Esophagus muscularis mucosa (tissue), 4 donors: ENCODE measurements at regions not wholly inside any gene's neighbourhood (a gene's known extent, or its start where the extent isn't known, plus 50 kb on each side); places are given as distances from the start of the nearest gene placed in this dataset.

Source experiments
- DNase-seq: peaks from one replicate; pipeline ENCODE4 v3.0.0-alpha.2; 2017; ENCODE audit errors: extremely low spot score
- H3K27ac ChIP-seq, 4 donors: fragments of 200-600 bp; sonication (generic); replicated peaks in 1 of 4; 1 replicate in 3 of 4; 2 replicates in 1 of 4; pipeline ENCODE4 v1.5.1; 2016 to 2019; ENCODE audit warnings: mild to moderate bottlenecking in 1 of 4
- H3K27me3 ChIP-seq, 4 donors: fragments of 200-600 bp; sonication (generic); one replicate each; pipeline versions ENCODE4 v1.5.1 to v1.6.0; 2016 to 2019
- H3K36me3 ChIP-seq, 4 donors: fragments of 200-600 bp; sonication (generic); one replicate each; pipeline ENCODE4 v1.5.1; 2016 to 2019
- H3K4me1 ChIP-seq, 4 donors: fragments of 200-600 bp; sonication (generic); one replicate each; pipeline ENCODE4 v1.5.1; 2016 to 2019
- H3K4me3 ChIP-seq, 4 donors: fragments of 200-600 bp; sonication (generic); 1 replicate in 2 of 4; 2 replicates in 2 of 4; pipeline ENCODE4 v1.5.1; 2016 to 2019; ENCODE audit warnings: mild to moderate bottlenecking in 4 of 4, moderate library complexity in 1 of 4
- H3K9me3 ChIP-seq, 4 donors: fragments of 200-600 bp; sonication (generic); 1 replicate in 3 of 4; 2 replicates in 1 of 4; pipeline ENCODE4 v1.5.1; 2016 to 2019
- CTCF ChIP-seq, 3 experiments: fragments of 200-600 bp in 2 of 3; fragments of 450-650 bp in 1 of 3; sonication (generic) in 2 of 3; IDR thresholded peaks; one replicate each; pipeline ENCODE4 v1.5.1; 2017 to 2019; ENCODE audit warnings: antibody characterized with exemption in 3 of 3, mild to moderate bottlenecking in 2 of 3, moderate library complexity in 1 of 3
- EP300 ChIP-seq: sonication (generic); formaldehyde crosslinking; IDR thresholded peaks from one replicate; pipeline ENCODE4 v1.6.1; 2017; ENCODE audit warnings: antibody characterized with exemption
- POLR2A ChIP-seq: fragments of 450-650 bp; IDR thresholded peaks from one replicate; pipeline ENCODE4 v1.6.1; 2017; ENCODE audit warnings: antibody characterized with exemption, moderate library complexity, mild to moderate bottlenecking, low read depth
- POLR2AphosphoS5 ChIP-seq, 2 donors: sonication (generic); formaldehyde crosslinking; IDR thresholded peaks; one replicate each; pipeline ENCODE4 v1.6.1; 2017; ENCODE audit warnings: antibody characterized with exemption in 2 of 2
- WGBS: methylation state at CpG from one replicate; pipeline ENCODE4 v1.1.5; 2018; 5-methylcytosine and 5-hydroxymethylcytosine counted together
- intact Hi-C: fragments of 100-400 bp; cut with DNase I; formaldehyde crosslinking; loops from one replicate; pipeline ENCODE4 v1.15.1; 2023

- WGBS = 25% methylated on average over 6 of the region's 6 CpGs
- intact Hi-C loops = no loop called here
- H3K27ac ChIP-seq = peak overlapping the region; percentile 28 to 60 (median 45)
Observed at GRCh38 chr7:19920166-19920565, 146.7 kb upstream of the TMEM196 start.

GRCh38 chr7:19919261-19920095 lies 146.1 kb upstream of the TMEM196 start:
- H3K4me1 ChIP-seq = peaks cover 0 to 30% (median 23%) of the 10 kb centered on the region in 4 donors
- DNase-seq = no peak

More at GRCh38 chr7:19920166-19920565, 146.7 kb upstream of the TMEM196 start:
- Histone ChIP-seq H3K4me3 (no peak overlapping the region), H3K27me3 (no peaks in the 10 kb centered on the region), H3K9me3 (no peaks in the 10 kb centered on the region), H3K36me3 (no peaks in the 10 kb centered on the region), H3K4me1 (peaks cover 0 to 30% (median 23%) of the 10 kb centered on the region in 4 donors)
- TF ChIP-seq EP300 (no peak), POLR2AphosphoS5 (IDR thresholded peaks at IDR 0.05) (no peak)
- DNase-seq = no peak

GRCh38 chr7:19916046-19916445 lies 142.6 kb upstream of the TMEM196 start:
- WGBS = 84% methylated on average over 1 of the region's 1 CpG
- Histone ChIP-seq H3K9me3 (no peaks in the 10 kb centered on the region), H3K27me3 (no peaks in the 10 kb centered on the region), H3K4me1 (peaks cover 0 to 30% (median 23%) of the 10 kb centered on the region in 4 donors), H3K36me3 (no peaks in the 10 kb centered on the region), H3K27ac (no peak overlapping the region), H3K4me3 (no peak overlapping the region)
- TF ChIP-seq POLR2A = no peak
- no peak for TF ChIP-seq POLR2AphosphoS5 (IDR thresholded peaks at IDR 0.05)
- no peak for TF ChIP-seq CTCF (IDR thresholded peaks at IDR 0.05)
- TF ChIP-seq EP300 = no peak
- no peak for DNase-seq
- intact Hi-C loops = no loop called here

More at GRCh38 chr7:19919261-19920095, 146.1 kb upstream of the TMEM196 start:
- intact Hi-C loops = no loop called here
- Histone ChIP-seq H3K4me3 (no peak overlapping the region), H3K27me3 (no peaks in the 10 kb centered on the region), H3K27ac (peak overlapping the region; percentile 28 to 60 (median 45)), H3K9me3 (no peaks in the 10 kb centered on the region), H3K36me3 (no peaks in the 10 kb centered on the region)
- WGBS = 22% methylated on average over 6 of the region's 6 CpGs
- no peak for TF ChIP-seq POLR2AphosphoS5 (IDR thresholded peaks at IDR 0.05)
- no peak for TF ChIP-seq POLR2A
- no peak for TF ChIP-seq EP300
- TF ChIP-seq CTCF (IDR thresholded peaks at IDR 0.05) = no peak

- Histone ChIP-seq H3K9me3 (no peaks in the 10 kb centered on the region), H3K4me3 (no peak overlapping the region), H3K36me3 (no peaks in the 10 kb centered on the region), H3K27me3 (no peaks in the 10 kb centered on the region), H3K27ac (no peak overlapping the region), H3K4me1 (peaks cover 0 to 26% (median 21%) of the 10 kb centered on the region in 4 donors)
- intact Hi-C loops = no loop called here
- DNase-seq = no peak
- TF ChIP-seq CTCF (IDR thresholded peaks at IDR 0.05) (no peak), POLR2A (no peak), POLR2AphosphoS5 (IDR thresholded peaks at IDR 0.05) (no peak), EP300 (no peak)
Observed at GRCh38 chr7:19915596-19915995, 142.2 kb upstream of the TMEM196 start.

GRCh38 chr7:19914866-19915265 lies 141.4 kb upstream of the TMEM196 start:
- intact Hi-C loops = no loop called here
- Histone ChIP-seq H3K4me3 (no peak overlapping the region), H3K27ac (no peak overlapping the region), H3K4me1 (peaks cover 0 to 19% (median 14%) of the 10 kb centered on the region in 4 donors), H3K27me3 (no peaks in the 10 kb centered on the region), H3K9me3 (no peaks in the 10 kb centered on the region), H3K36me3 (no peaks in the 10 kb centered on the region)
- 95% methylated on average over 1 of the region's 1 CpG for WGBS
- TF ChIP-seq POLR2A (no peak), EP300 (no peak), CTCF (IDR thresholded peaks at IDR 0.05) (no peak), POLR2AphosphoS5 (IDR thresholded peaks at IDR 0.05) (no peak)
- DNase-seq = no peak
